HG02759 (cell line): ENCODE measurements at regions not wholly inside any gene's neighbourhood (a gene's known extent, or its start where the extent isn't known, plus 50 kb on each side); places are given as distances from the start of the nearest gene placed in this dataset.

ENCODE experiments used
- ATAC-seq: cut with Tn5 transposase; IDR thresholded peaks from one replicate; pipeline ENCODE4 v1.9.1; 2021; ENCODE audit warnings: mild to moderate bottlenecking, moderate library complexity; ENCODE audit not compliant: unreplicated experiment

DNA sequence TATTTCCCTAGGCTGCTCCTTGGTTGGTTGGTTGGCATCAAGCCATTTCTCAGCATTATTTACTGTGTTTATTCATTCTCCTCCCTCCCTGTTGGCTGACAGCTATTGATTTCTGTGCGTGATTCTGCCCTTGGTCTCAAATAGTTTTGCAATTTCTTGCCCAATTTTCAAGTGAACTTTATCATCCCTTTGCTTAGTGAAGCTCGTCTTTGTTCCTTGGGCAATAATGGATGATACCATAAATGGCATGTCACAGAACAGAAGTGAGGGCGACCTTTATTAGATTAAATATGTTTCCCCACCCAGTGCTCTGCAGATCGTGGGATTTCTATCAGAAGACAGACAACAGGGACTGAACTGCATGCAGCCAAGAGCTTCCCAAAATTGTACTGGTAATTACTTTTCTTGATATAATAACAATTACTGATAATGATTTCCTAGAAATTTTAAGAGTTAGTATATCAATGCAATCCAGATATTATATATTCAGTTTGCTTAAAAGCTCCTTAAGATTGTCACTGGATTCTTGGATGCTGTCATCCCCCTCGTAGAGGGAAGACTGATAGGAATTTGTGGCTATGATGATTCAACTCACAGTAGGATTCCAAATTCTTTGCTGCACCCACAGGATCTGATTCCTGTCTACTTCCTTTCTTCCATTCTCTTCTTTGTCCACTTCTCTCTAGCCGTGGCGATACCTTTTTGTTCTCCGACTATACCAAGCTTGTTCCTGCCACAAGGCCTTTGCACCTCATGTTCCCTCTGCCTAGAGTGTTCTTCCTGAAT is 122.1 kb upstream of the KAZN start:
- no peak for ATAC-seq

DNA sequence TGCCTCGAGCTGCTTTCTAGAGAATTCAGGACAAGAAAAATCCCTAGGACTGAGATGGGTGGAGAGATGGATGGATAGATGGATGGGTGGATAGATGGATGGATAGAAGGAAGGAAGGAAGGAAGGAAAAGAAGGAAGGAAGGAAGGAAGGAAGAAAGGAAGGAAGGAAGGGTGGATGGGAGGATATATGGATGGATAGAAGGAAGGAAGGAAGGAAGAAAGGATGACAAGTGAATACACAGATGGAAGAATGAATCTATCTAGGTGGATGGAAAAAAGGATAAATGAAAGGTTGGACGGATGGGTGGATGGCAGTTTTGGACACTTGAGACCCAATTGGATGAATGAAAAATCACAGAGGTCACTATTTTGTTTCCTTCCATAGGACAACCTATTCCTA is 120.4 kb upstream of the KAZN start:
- no peak for ATAC-seq

DNA sequence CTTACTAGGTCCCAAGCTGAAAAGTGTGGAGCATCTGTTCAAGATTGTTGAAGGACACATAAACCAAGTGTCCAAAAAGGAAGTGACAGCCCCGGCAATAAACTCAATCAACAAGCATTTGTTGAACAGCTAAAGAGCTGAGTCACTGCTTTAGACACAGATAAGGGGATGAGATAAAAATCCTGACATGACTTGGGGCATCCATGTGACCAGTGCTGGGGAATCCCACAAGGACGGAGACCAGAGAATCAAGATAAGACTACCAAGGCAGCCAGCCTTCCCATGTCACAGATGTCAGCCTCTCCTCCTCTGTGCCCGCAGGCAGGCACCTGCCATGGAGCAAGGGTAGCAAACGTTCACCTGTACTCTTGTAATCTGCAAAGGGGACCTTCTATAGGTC is 118.6 kb upstream of the KAZN start:
- ATAC-seq, result no peak

DNA sequence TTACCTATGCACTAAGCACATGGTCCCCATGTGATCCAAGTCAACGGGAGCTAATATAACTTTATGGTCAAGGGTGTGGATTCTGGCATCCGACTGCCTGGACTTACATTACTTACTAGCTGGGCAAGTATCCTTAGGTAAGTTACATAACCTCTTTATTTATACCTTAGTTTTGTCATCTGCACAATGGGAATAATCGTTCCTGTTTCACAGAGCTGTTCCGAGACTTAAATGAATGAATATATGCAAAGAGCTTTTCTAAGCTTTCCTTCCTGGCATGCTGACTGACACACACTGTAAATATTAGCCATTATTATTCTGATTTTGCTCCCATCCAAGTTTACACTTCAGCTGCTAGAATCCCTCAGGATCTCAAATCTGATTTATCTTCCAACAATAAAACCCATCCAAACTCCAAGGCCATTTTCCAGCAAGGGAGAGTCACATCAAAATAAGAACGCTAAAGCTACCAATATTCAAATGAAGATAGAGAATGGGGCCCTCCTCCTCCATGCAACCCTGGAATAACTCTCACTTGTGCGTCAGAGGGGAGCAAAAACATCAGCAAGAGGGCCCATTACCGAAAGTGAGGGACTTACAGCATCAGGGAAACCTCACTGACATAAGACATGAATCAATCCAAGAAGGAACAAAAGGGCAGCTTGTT is 115.6 kb upstream of the KAZN start:
- no peak for ATAC-seq

DNA sequence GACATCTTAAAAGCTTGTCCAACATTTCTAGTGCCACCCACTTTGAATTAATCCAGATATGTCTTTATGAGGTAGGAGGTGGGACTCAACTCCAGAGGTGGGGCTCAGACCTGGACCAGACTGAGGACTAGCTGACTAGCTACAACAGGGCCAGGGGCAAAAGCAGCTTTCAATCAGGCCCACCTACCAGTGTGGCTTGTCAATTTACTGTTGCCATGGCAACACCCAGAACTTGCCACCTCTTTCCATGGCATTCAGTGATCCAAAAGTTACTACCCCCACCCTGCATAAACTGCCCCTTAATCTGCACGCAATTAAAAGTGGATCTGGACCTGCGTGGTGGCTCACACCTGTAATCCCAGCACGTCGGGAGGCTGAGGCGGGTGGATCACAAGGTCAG is 113.2 kb upstream of the KAZN start:
- ATAC-seq, result no peak

DNA sequence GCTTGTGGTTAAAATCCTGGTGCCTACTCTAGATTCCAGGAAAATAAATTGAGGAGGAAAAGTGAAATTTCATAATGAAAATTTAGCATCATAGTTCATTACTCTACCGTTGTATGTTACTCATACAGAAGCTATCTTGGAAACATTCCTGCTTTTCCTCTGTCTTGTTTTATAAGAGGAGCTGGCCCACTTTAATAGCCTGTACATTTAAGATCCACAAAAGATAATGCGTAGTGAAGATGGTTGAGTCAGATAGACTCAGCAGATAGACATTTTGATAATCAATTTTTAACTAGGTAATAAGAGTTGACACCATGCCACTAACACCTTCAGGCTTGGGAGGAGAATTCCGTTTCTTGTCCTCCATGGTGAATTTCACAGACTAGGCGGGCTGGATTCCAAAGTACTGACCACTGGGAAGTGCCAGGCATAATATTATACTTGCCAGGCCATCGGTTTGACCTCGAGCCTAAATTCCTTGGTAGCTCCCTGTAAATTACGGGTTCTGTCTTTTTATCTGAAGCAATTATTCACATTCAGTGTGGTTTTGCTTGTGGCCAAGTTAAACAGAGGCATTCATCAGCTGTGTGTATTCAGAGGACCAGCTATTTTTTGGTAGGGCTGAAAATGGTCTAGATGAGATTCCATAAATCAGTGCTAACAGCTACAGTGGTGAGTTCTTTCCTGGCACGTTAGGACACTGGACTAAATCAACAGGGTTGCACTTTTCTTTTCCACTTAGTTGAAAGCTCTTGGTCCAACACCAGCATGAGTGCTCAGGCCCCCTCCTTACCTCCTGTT is 111.9 kb upstream of the KAZN start:
- ATAC-seq, result no peak

DNA sequence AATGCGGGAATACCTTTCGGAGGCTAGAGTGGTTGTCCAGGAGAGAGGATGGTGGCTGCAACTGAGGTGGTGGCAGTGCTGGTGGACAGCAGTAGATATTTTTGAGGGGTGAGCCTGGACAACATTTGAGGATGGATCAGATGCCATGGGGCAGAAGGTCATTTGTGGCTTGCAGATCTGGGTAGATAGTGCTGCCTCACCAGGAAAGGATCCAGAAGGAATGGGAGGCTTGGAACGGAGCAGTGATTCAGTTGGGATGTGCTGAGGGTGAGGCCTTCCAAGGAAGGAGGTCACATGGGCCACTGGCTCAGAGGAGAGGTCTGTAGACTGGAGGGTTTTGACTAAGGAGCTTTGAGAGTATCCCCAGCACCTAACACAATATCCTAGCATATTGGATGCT is 110.8 kb upstream of the KAZN start:
- no peak for ATAC-seq

DNA sequence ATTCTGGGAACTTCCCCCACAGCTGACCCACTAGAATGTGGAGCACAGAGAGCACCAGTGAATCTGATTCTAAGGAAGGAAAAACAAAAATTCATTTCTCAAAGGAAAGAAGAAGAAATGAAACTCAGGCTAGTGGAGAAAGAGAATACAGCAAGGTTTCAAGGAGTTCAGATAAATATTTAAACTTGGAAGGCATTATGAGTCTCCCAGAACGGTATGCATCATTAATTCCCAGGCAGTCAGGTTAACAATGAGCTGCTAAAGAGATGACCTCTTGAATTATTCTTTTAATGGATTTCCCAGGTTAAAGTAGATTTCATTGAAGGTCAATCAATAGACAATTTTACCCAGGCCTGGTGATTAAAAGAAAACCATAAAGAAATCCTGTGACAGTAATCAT is 103.6 kb upstream of the KAZN start:
- no peak for ATAC-seq

DNA sequence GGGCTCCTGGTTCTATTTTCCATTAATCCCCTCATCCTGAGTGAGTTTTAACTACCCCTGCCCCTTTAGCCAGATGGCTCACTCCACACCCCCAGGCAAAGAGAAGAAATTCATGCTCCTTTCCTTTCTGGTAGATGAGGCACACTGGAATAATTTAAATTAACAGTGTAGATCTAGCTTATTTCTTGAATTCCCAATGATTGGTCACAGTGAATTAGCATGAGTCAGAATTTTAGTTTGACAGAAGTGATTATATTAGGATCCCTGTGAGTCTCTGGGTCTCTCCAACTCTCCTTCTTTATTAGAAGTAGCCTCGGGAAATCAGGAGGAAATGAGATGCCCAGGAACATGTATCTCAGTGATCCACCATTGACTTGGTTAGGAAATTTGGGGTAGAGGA is 103.1 kb upstream of the KAZN start:
- ATAC-seq, result no peak

DNA sequence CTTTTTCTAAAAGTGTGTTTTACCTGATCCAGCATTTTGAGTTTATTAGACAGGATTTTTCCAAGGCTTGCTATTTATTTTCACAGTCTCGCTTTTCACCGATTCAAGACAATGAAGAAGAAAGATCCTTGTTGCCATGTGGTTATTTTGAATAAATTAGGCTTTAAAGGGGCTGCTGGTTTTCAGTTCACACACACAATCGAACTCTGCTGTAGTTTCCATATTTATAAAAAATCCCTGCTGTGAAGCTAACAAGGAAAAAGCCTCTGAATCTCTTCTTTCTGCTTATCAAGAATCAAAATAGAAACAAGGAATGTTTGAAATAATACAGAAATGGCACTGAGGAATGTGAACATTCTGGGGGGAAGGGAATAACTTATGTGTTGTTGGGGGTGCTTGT is 102.5 kb upstream of the KAZN start:
- ATAC-seq, result no peak

DNA sequence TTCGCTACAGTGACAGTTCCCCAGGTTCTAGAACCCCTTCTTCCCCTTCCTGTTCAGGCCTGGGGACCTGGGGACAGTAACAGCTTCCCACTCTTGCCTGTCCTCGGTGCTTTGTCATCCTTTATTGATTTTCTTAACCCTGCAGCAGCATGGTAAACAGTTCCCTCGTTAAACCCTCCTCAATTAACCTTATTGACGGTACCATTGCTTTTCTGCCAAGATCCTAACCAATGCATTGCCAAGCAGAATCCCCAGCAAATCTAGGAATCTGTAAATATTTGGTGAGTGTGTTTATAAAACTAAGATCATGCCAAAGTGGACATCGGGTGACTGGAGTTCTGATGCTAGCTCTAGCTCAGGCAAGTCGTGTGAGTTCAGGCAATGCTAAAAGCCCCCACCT is 99.6 kb upstream of the KAZN start:
- no peak for ATAC-seq

DNA sequence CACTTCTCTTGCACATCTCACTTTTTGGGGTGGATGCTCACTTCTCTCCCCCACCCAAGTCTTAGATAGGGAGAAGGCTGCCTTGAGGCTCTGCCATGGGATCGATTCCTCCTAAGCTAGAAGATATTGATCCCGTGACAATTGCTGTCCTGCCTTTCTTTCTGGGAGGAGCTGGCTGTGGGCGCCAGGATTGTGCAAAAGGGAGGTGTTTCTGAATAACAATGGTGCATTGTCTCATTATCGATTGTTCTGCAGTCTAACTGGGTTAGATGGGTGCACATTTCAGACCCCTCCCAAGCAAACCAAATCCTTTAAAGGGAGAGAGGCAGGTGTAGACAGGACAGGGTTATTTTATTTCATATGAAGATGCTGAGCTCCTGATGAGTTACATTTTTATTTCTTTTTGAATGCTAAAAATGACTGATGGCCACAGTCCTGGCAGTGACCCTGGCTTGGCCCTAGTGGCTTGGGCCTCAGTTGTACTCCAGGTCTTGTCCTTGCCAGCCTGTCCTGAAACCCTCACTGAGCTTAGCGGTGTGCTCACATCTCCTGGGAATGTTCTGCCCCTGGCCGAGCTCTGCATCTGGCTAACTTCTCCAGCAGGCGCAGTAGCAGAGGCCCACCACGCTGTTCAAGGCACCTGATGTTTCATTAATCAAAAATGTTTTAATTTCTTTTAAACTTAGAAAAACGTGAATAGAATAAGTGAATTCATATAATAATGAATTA is 99.0 kb upstream of the KAZN start:
- ATAC-seq, result no peak

DNA sequence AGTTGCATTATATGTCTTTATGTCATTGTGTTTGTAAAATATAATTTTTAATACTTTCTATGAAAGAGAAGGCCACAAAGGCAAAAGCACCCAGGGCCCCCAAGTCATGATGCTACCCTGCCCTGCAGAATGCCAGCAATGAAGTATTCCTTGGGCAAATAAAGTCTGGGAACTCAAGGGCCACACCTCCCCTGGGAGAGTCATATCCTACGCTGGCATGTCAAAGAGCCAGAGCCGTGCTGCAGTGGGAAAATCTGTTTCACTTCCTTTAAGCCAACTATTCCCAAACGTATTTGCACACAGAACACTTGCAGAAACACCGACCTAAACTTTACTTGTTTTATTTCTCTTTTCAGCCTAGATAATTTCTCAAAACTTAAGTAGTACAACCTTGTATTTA is 98.4 kb upstream of the KAZN start:
- no peak for ATAC-seq

DNA sequence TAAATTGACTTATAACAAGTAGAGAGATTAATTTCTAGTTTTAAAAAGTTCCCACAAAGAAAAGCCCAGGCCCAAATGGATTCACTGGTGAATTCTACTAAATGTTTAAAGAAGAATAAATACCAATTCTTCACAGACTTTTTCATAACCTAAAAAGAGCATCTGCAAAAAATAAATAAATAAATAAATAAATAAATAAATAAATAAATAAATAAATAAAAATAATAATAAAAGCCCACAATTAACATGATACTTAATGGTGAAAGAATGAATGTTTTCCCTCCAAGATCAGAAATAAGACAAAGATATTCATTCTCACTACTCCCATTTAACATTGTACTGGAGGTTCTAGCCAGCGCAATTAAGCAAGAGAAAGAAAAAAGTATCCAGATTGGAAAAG is 97.6 kb upstream of the KAZN start:
- no peak for ATAC-seq

DNA sequence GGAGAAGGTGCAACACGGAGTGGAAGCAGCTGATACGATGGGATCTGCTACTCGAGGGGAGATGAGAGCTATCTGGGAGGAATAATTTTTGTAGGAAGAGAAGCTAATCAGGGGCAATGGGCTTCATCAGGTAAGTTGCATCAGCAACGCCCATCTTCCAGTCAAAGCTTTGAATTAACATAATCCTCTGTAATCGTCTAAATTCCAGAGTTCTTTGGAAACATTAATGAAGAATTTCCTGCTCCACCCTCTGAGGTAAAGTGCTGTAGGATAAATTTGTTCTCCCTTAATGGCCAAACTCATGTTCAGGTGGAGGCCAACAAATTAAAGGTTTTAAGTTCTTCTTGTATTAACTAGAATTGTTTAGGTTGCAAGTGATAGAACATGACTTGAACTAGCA is 94.0 kb upstream of the KAZN start:
- no peak for ATAC-seq

DNA sequence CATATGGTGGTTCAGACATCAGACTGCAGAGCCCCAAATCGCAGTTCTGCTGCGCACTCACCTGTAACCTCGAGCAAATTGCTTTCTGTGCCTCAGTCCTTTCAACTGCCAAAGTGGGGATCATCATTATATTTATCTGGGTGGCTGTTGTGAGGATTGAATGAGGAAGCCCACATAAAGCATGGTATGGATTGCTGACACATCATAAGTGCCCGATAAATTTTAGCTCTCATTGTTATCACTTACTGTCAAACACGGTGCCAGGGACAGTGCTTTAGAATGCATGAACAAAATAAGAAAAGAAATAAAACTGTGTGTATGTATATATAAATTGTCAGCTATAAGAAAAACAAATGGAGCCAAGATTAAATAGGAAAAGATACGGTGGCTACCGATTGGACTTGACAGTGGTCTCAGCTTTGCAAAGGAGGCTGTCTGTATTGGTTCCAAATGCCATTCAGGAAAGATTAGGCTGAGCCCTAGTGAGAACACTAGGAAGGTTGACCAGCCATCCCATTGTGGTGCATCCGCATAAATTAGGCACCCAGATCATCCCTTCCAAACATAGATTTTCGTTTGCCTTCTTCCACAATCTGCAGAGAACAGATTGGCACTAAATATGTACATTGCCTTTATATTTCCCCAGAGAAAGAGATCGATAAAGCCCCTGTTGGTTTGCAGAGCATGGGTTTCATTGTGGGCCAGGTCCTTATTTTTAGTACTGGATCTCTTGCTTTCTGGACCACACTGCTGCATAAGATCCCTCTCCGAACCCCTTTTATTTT is 91.8 kb upstream of the KAZN start:
- no peak for ATAC-seq

DNA sequence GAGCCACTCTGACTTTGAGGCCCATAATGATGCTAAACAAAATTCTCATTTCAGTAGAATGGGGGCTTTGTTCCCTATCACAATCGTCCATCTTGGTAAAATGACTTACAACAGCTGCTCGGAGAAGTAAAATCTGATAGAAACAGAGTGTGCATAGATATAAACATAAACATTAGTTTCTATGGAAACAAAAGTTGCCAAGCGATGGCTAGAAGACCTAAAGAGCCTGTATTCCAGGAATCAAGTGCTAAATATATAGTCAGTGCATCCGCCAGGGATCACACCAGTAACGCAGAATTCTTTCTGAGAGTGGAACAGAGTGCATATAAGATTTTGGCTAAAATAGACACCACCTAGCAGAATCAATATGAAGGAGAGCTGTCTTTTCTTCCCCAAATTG is 91.2 kb upstream of the KAZN start:
- no peak for ATAC-seq

DNA sequence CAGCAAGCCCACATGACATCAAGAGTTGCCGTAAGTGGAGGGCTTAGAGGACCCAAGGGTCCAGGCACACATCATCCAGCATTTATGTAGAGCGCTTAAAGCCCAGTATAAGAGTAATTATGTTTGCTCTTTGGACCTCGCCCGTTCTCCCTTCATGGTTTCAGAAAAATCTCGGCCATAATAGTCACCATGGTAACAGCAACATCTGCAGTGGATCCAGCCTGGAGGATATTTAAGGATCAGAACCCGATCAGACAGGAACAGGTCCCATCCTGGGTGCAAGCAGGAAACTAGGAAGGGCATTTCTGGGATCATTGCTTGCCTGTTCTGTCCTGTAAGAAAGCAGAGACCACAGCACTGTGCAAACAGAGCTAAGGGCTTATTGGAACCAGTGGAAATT is 89.9 kb upstream of the KAZN start:
- no peak for ATAC-seq

DNA sequence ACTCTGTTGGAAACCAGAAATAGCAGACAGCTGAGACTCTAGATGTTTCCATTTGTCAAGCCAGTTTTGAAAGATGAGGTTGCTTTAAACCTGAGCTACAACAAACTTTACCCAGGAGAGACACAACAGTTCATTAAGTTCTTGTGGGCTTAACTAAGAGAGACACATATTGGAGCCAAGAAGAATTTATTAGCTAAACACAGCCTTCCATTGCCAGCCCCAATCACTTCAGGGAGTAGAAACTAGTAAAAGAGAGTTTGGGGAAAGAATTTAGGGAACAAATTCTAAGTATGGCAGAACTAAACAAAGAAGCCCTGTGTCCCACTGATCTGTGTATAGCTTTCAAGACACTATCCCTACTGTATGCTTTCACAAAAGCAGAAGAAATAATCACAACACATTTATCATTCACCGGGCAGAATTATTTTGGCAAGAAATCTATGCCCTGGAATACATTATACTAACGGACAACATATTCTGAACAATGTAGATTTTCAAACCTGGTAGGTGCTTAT is 87.3 kb upstream of the KAZN start:
- no peak for ATAC-seq

DNA sequence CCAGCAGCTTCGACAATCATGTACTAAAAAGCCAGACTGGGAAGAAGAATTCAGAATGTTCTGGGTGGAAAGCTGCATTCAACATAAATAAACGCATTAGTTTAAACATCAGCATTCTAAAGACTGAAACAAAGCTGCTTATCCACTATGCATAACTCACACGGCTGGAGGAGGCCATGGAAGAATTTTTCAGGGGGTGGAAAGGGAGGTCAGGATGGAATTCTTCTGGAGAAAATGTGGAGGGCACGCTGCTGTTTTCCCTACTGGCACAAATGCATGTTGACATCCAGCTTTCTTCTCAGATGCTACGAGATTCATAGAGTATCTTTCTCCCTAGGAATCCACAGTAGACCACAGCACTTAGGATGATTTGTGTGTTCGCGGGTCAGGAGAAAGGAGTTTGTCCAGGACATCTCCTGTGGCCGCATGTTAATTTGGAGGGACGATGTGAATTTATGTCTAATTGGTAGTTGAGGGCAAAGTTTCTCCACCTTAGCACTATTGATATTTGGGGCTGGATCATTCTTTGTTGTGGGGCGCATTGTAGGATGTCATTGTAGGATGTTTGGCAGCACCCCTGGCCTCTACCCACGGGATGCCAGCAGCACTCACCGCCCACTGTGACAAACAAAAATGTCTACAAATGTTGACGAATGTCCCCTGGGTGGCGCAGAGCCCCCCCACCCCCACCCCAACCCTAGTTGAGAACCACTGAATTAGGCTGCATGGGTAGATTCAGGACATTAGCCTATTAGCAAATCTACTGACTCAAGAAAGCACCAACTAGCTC is 86.5 kb upstream of the KAZN start:
- ATAC-seq, result no peak
